ENCODE measurements at regions not wholly inside any gene's neighbourhood (a gene's known extent, or its start where the extent isn't known, plus 50 kb on each side); places are given as distances from the start of the nearest gene placed in this dataset.

- intact Hi-C loops (cut with DNase I) = no loop called here
- TF ChIP-seq CTCF (IDR thresholded peaks at IDR 0.05) = no peak
- Histone ChIP-seq H3K36me3 (no peaks in the 10 kb centered on the region), H3K27ac (no peak overlapping the region), H3K9me3 (no peaks in the 10 kb centered on the region), H3K4me1 (no peaks in the 10 kb centered on the region), H3K4me3 (no peak overlapping the region), H3K27me3 (no peaks in the 10 kb centered on the region)
- DNase-seq (ENCODE audit: low spot score in 2 of 2) = no peak
Measured at GRCh38 chr2:163375472-163375871, 360.3 kb downstream of the FIGN start.

- TF ChIP-seq CTCF (IDR thresholded peaks at IDR 0.05) = no peak
- intact Hi-C loops (cut with DNase I) = no loop called here
Measured at GRCh38 chr2:163375070-163375469, 360.7 kb downstream of the FIGN start.

GRCh38 chr2:163374282-163374681 is 361.5 kb downstream of the FIGN start:
- TF ChIP-seq CTCF (IDR thresholded peaks at IDR 0.05) = no peak
- no peaks in the 10 kb centered on the region for H3K9me3 ChIP-seq

More at GRCh38 chr2:163375070-163375469, 360.7 kb downstream of the FIGN start:
- H3K27ac ChIP-seq = no peak overlapping the region
- no peaks in the 10 kb centered on the region for H3K27me3 ChIP-seq
- H3K4me1 ChIP-seq = no peaks in the 10 kb centered on the region
- DNase-seq (ENCODE audit: low spot score in 2 of 2) = no peak
- H3K4me3 ChIP-seq = no peak overlapping the region
- no peaks in the 10 kb centered on the region for H3K9me3 ChIP-seq
- H3K36me3 ChIP-seq = no peaks in the 10 kb centered on the region

GRCh38 chr2:163373496-163373895 is 362.3 kb downstream of the FIGN start:
- intact Hi-C loops (cut with DNase I) = no loop called here

More at GRCh38 chr2:163374282-163374681, 361.5 kb downstream of the FIGN start:
- intact Hi-C loops (cut with DNase I) = no loop called here
- no peak overlapping the region for H3K4me3 ChIP-seq
- H3K27me3 ChIP-seq = no peaks in the 10 kb centered on the region
- no peaks in the 10 kb centered on the region for H3K4me1 ChIP-seq
- DNase-seq (ENCODE audit: low spot score in 2 of 2) = no peak
- H3K36me3 ChIP-seq = no peaks in the 10 kb centered on the region
- H3K27ac ChIP-seq = no peak overlapping the region

GRCh38 chr2:163370169-163370886 is 365.5 kb downstream of the FIGN start:
- no peak for DNase-seq (ENCODE audit: low spot score in 2 of 2)
- TF ChIP-seq CTCF (IDR thresholded peaks at IDR 0.05) = no peak
- Histone ChIP-seq H3K27me3 (no peaks in the 10 kb centered on the region), H3K4me1 (no peaks in the 10 kb centered on the region), H3K4me3 (no peak overlapping the region), H3K27ac (no peak overlapping the region), H3K9me3 (no peaks in the 10 kb centered on the region), H3K36me3 (no peaks in the 10 kb centered on the region)
- intact Hi-C loops (cut with DNase I) = no loop called here

More at GRCh38 chr2:163373496-163373895, 362.3 kb downstream of the FIGN start:
- no peak overlapping the region for H3K27ac ChIP-seq
- no peaks in the 10 kb centered on the region for H3K4me1 ChIP-seq
- H3K9me3 ChIP-seq = no peaks in the 10 kb centered on the region
- TF ChIP-seq CTCF (IDR thresholded peaks at IDR 0.05) = no peak
- no peak overlapping the region for H3K4me3 ChIP-seq
- H3K27me3 ChIP-seq = no peaks in the 10 kb centered on the region
- no peaks in the 10 kb centered on the region for H3K36me3 ChIP-seq
- no peak for DNase-seq (ENCODE audit: low spot score in 2 of 2)

All from ascending aorta (tissue), 2 donors.